IMR-90 (cell line): ENCODE measurements at regions not wholly inside any gene's neighbourhood (a gene's known extent, or its start where the extent isn't known, plus 50 kb on each side); places are given as distances from the start of the nearest gene placed in this dataset.

ENCODE experiments used
- ATAC-seq: fragments of 200-7000 bp; cut with Tn5 transposase; 2 replicates; pipeline ENCODE4 v1.9.1; 2020; ENCODE audit warnings: low read depth, mild to moderate bottlenecking, moderate library complexity
- BruUV-seq: library from RNA; stranded (reverse); fragments of 400-500 nt; replicated peaks from 2 replicates; lab custom pipeline; 2021; lab: Mats Ljungman, UMichigan
- CTCF ChIA-PET: fragments of 300-600 bp; formaldehyde crosslinking; extraction: SDS; loops from one replicate; lab custom pipeline; 2021; ENCODE audit warnings: antibody characterized with exemption; lab: Yijun Ruan, JAX
- POLR2A ChIA-PET: fragments of 300-600 bp; sonication (Branson Sonifier 250); formaldehyde crosslinking; loops from one replicate; lab custom pipeline; 2022; ENCODE audit warnings: antibody characterized with exemption; ENCODE audit not compliant: unreplicated experiment; lab: Charles Lee
- DNase-seq: peaks from one replicate; pipeline ENCODE4 v3.0.0; 2013
- H2AFZ ChIP-seq: replicated peaks from 2 replicates; pipeline ENCODE3; 2013; ENCODE audit warnings: low read length, mild to moderate bottlenecking; ENCODE audit not compliant: poor library complexity
- H2AK5ac ChIP-seq: 2 replicates; pipeline ENCODE4 v1.6.1; 2013; ENCODE audit warnings: low read depth, low read length, inconsistent platforms
- H2AK9ac ChIP-seq: replicated peaks from 2 replicates; pipeline ENCODE3; 2013; ENCODE audit warnings: mild to moderate bottlenecking, low read depth, low read length, moderate library complexity; ENCODE audit not compliant: poor library complexity
- H2BK120ac ChIP-seq: 2 replicates; pipeline ENCODE4 v1.6.1; 2013; ENCODE audit warnings: low read depth, low read length, inconsistent platforms
- H2BK15ac ChIP-seq: 3 replicates; pipeline ENCODE4 v1.6.1; 2013; ENCODE audit warnings: low read depth, low read length, inconsistent platforms
- H2BK20ac ChIP-seq: 2 replicates; pipeline ENCODE4 v1.6.1; 2013; ENCODE audit warnings: low read depth, mild to moderate bottlenecking, inconsistent platforms, low read length, moderate library complexity
- H2BK5ac ChIP-seq: 2 replicates; pipeline ENCODE4 v1.6.1; 2013; ENCODE audit warnings: mild to moderate bottlenecking, low read depth, low read length, inconsistent platforms; ENCODE audit not compliant: poor library complexity, severe bottlenecking
- H3K14ac ChIP-seq: replicated peaks from 2 replicates; pipeline ENCODE4 v1.6.1; 2013; ENCODE audit warnings: low read depth, low read length, inconsistent platforms
- H3K18ac ChIP-seq: 2 replicates; pipeline ENCODE4 v1.6.1; 2013; ENCODE audit warnings: low read depth, low read length, control low read depth
- H3K23ac ChIP-seq: 2 replicates; pipeline ENCODE4 v1.6.1; 2013; ENCODE audit warnings: low read depth, low read length, inconsistent platforms
- H3K27ac ChIP-seq: 2 replicates; pipeline ENCODE4 v1.5.1; 2013; ENCODE audit warnings: mild to moderate bottlenecking, control low read depth, low read length; ENCODE audit not compliant: insufficient read depth
- H3K27me3 ChIP-seq: 2 replicates; pipeline ENCODE4 v1.6.1; 2013; ENCODE audit warnings: low read length; ENCODE audit not compliant: control insufficient read depth, insufficient read depth
- H3K36me3 ChIP-seq: 2 replicates; pipeline ENCODE4 v1.6.1; 2013; ENCODE audit warnings: low read length, mixed read lengths; ENCODE audit not compliant: control insufficient read depth, insufficient read depth
- H3K4ac ChIP-seq: 2 replicates; pipeline ENCODE4 v1.6.1; 2013; ENCODE audit warnings: low read depth, low read length, inconsistent platforms
- H3K4me1 ChIP-seq: 2 replicates; pipeline ENCODE4 v1.6.1; 2013; ENCODE audit warnings: low read length, mixed read lengths; ENCODE audit not compliant: control insufficient read depth, insufficient read depth
- H3K4me2 ChIP-seq: 2 replicates; pipeline ENCODE4 v1.6.1; 2013; ENCODE audit warnings: low read depth, mild to moderate bottlenecking, control low read depth, low read length, moderate library complexity
- H3K4me3 ChIP-seq: 2 replicates; pipeline ENCODE4 v1.5.1; 2013; ENCODE audit warnings: low read depth, mild to moderate bottlenecking, control low read depth, low read length, moderate library complexity; ENCODE audit not compliant: insufficient read depth
- H3K56ac ChIP-seq: 2 replicates; pipeline ENCODE4 v1.6.1; 2013; ENCODE audit warnings: low read length, inconsistent platforms; ENCODE audit not compliant: insufficient read depth; ENCODE audit errors: extremely low read depth
- H3K79me1 ChIP-seq, 2 experiments: 2 replicates each; pipeline ENCODE4 v1.6.1; 2013; ENCODE audit warnings: low read length in 2 of 2, inconsistent platforms in 1 of 2, low read depth in 1 of 2
- H3K9ac ChIP-seq: 2 replicates; pipeline ENCODE4 v1.6.1; 2013; ENCODE audit warnings: low read depth, low read length, control low read depth
- H3K9me1 ChIP-seq: 2 replicates; pipeline ENCODE4 v1.6.1; 2013; ENCODE audit warnings: low read length, inconsistent platforms; ENCODE audit not compliant: insufficient read depth
- H3K9me3 ChIP-seq: 2 replicates; pipeline ENCODE4 v1.6.1; 2013; ENCODE audit warnings: low read length; ENCODE audit not compliant: control insufficient read depth, insufficient read depth
- H4K20me1 ChIP-seq: 2 replicates; pipeline ENCODE4 v1.6.1; 2013; ENCODE audit warnings: low read length, inconsistent platforms; ENCODE audit not compliant: insufficient read depth
- H4K5ac ChIP-seq: 2 replicates; pipeline ENCODE4 v1.6.1; 2013; ENCODE audit warnings: mild to moderate bottlenecking, low read depth, low read length, control low read depth
- H4K8ac ChIP-seq, 2 experiments: 2 replicates each; pipeline ENCODE4 v1.6.1; 2013; ENCODE audit warnings: low read depth in 2 of 2, low read length in 2 of 2, control low read depth in 1 of 2, inconsistent platforms in 1 of 2
- H4K91ac ChIP-seq: 2 replicates; pipeline ENCODE4 v1.6.1; 2013; ENCODE audit warnings: low read depth, low read length, inconsistent platforms; ENCODE audit not compliant: insufficient read depth
- BHLHE40 ChIP-seq: fragments of 150-350 bp; IDR thresholded peaks from 2 replicates; pipeline ENCODE4 v1.6.1; 2016; ENCODE audit warnings: mild to moderate bottlenecking, low read depth, low read length
- CEBPB ChIP-seq: IDR thresholded peaks from 2 replicates; pipeline ENCODE4 v1.6.1; 2012; ENCODE audit warnings: low read depth, low read length, improper control_type of control experiment
- CHD1 ChIP-seq: IDR thresholded peaks from 2 replicates; pipeline ENCODE4 v1.6.1; 2012; ENCODE audit warnings: low read depth, low read length, improper control_type of control experiment
- CTCF ChIP-seq: conservative IDR thresholded peaks from 2 replicates; pipeline ENCODE4 v1.5.1; 2012; ENCODE audit warnings: mild to moderate bottlenecking, low read depth, low read length, improper control_type of control experiment
- ELK1 ChIP-seq: fragments of 150-350 bp; IDR thresholded peaks from 2 replicates; pipeline ENCODE4 v1.6.1; 2016; ENCODE audit warnings: low read depth, mild to moderate bottlenecking, low read length, moderate library complexity, borderline replicate concordance
- FOS ChIP-seq: fragments of 150-350 bp; IDR thresholded peaks from 2 replicates; pipeline ENCODE4 v1.6.1; 2016; ENCODE audit warnings: low read depth, low read length
- MAFK ChIP-seq: IDR thresholded peaks from 2 replicates; pipeline ENCODE4 v1.6.1; 2012; ENCODE audit warnings: low read depth, low read length, improper control_type of control experiment
- MAZ ChIP-seq: IDR thresholded peaks from 2 replicates; pipeline ENCODE4 v1.6.1; 2012; ENCODE audit warnings: low read depth, mild to moderate bottlenecking, low read length, improper control_type of control experiment, moderate library complexity, borderline replicate concordance
- MXI1 ChIP-seq: IDR thresholded peaks from 2 replicates; pipeline ENCODE4 v1.6.1; 2012; ENCODE audit warnings: low read depth, mild to moderate bottlenecking, low read length, moderate library complexity, borderline replicate concordance
- NFE2L2 ChIP-seq: fragments of 150-350 bp; IDR thresholded peaks from 2 replicates; pipeline ENCODE4 v1.6.1; 2016; ENCODE audit warnings: low read depth, mild to moderate bottlenecking, low read length
- POLR2A ChIP-seq: IDR thresholded peaks from 2 replicates; pipeline ENCODE4 v1.6.1; 2012; ENCODE audit warnings: mild to moderate bottlenecking, low read depth, low read length
- RAD21 ChIP-seq: IDR thresholded peaks from 2 replicates; pipeline ENCODE4 v1.6.1; 2012; ENCODE audit warnings: low read length, improper control_type of control experiment
- RCOR1 ChIP-seq: IDR thresholded peaks from 2 replicates; pipeline ENCODE4 v1.6.1; 2012; ENCODE audit warnings: mild to moderate bottlenecking, low read length, improper control_type of control experiment; ENCODE audit not compliant: insufficient replicate concordance
- RFX5 ChIP-seq: IDR thresholded peaks from 2 replicates; pipeline ENCODE4 v1.8.0; 2012; ENCODE audit warnings: low read depth, mild to moderate bottlenecking, low read length, moderate library complexity
- SMC3 ChIP-seq: fragments of 150-350 bp; IDR thresholded peaks from 2 replicates; pipeline ENCODE4 v1.6.1; 2016; ENCODE audit warnings: low read depth, mild to moderate bottlenecking, antibody characterized with exemption, low read length, moderate library complexity
- USF2 ChIP-seq: fragments of 150-350 bp; IDR thresholded peaks from 2 replicates; pipeline ENCODE4 v1.6.1; 2017; ENCODE audit warnings: mild to moderate bottlenecking, antibody characterized with exemption, low read length, low read depth
- WGBS, 2 experiments: methylation state at CpG; one replicate each; pipeline versions ENCODE4 v1.1.5 to v1.1.7; 2013; ENCODE audit warnings: missing lambda C conversion rate in 2 of 2; ENCODE audit not compliant: insufficient read length in 1 of 2; ENCODE audit errors: extremely low coverage in 2 of 2; 5-methylcytosine and 5-hydroxymethylcytosine counted together
- dilution Hi-C: fragments of 300-500 bp; cut with HindIII; formaldehyde crosslinking; loops from one replicate; pipeline ENCODE4 v1.14.3; 2018; ENCODE audit warnings: low sequenced_read_pairs; ENCODE audit not compliant: unreplicated experiment
- in situ Hi-C: fragments of 300-500 bp; cut with MboI; formaldehyde crosslinking; loops from 3 replicates; pipeline ENCODE4 v1.14.3; 2019; ENCODE audit warnings: low sequenced_read_pairs, inconsistent platforms, mixed read lengths
- intact Hi-C: fragments of 100-400 bp; cut with micrococcal nuclease; formaldehyde crosslinking; loops from 2 replicates; pipeline ENCODE4 v1.10.0; 2022

GRCh38 chr13:106690779-106691178, 122.8 kb upstream of the ARGLU1 start:
- H3K14ac ChIP-seq: no peak overlapping the region
- no peak for ATAC-seq
- no peak overlapping the region for H2AFZ ChIP-seq

More at GRCh38 chr13:106690779-106691178, 122.8 kb upstream of the ARGLU1 start:
- intact Hi-C loops: no loop called here
- no peak overlapping the region for H4K91ac ChIP-seq
- in situ Hi-C loops: no loop called here
- H2BK15ac ChIP-seq: no peak overlapping the region
- H2AK9ac ChIP-seq: no peak overlapping the region
- H3K18ac ChIP-seq: no peak overlapping the region
- H4K5ac ChIP-seq: no peak overlapping the region
- WGBS, 2 experiments: 10% methylated on average over 2 of the region's 6 CpGs; no CpG with 5 or more reads in 1 of the 2 experiments
- H3K4me1 ChIP-seq: no peaks in the 10 kb centered on the region
- H3K27me3 ChIP-seq: no peaks in the 10 kb centered on the region
- H3K23ac ChIP-seq: no peak overlapping the region
- H3K4ac ChIP-seq: no peak overlapping the region
- POLR2A ChIA-PET: no interaction called here
- no peaks in the 10 kb centered on the region for H3K9me3 ChIP-seq
- BruUV-seq: no TSS peak
- H4K8ac ChIP-seq: no peak overlapping the region
- no peaks in the 10 kb centered on the region for H4K20me1 ChIP-seq
- TF ChIP-seq MXI1 (no peak), RFX5 (no peak), CTCF (no peak), POLR2A (no peak), MAZ (no peak), RAD21 (no peak), CHD1 (no peak), BHLHE40 (no peak), SMC3 (no peak), NFE2L2 (no peak), MAFK (no peak), USF2 (no peak), FOS (no peak), RCOR1 (no peak), CEBPB (no peak), ELK1 (no peak)
- no peaks in the 10 kb centered on the region for H3K36me3 ChIP-seq
- no peak overlapping the region for H3K27ac ChIP-seq
- H2AK5ac ChIP-seq: no peak overlapping the region
- no peak overlapping the region for H2BK5ac ChIP-seq
- H3K4me3 ChIP-seq: no peak overlapping the region
- H2BK20ac ChIP-seq: no peak overlapping the region
- no peak overlapping the region for H3K9ac ChIP-seq
- dilution Hi-C loops: no loop called here
- no peak overlapping the region for H3K56ac ChIP-seq
- H3K9me1 ChIP-seq: no peaks in the 10 kb centered on the region
- no peak for DNase-seq
- H2BK120ac ChIP-seq: no peak overlapping the region
- no peaks in the 10 kb centered on the region for H3K79me1 ChIP-seq
- CTCF ChIA-PET: no interaction called here
- H3K4me2 ChIP-seq: no peak overlapping the region
